GM21737 (cell line): ENCODE measurements at regions not wholly inside any gene's neighbourhood (a gene's known extent, or its start where the extent isn't known, plus 50 kb on each side); places are given as distances from the start of the nearest gene placed in this dataset.

ENCODE experiments used
- ATAC-seq: cut with Tn5 transposase; IDR thresholded peaks from one replicate; pipeline ENCODE4 v1.9.1; 2021; ENCODE audit warnings: mild to moderate bottlenecking, moderate library complexity; ENCODE audit not compliant: unreplicated experiment

GRCh38 chr18:74023220-74023619, 124.4 kb downstream of the FBXO15 start:
- no peak for ATAC-seq

- ATAC-seq: no peak
These were observed 127.8 kb downstream of the FBXO15 start for GRCh38 chr18:74019864-74020263.

GRCh38 chr18:74013955-74014354, 133.7 kb downstream of the FBXO15 start:
- ATAC-seq: no peak

GRCh38 chr18:74012954-74013630, 134.5 kb downstream of the FBXO15 start:
- no peak for ATAC-seq

GRCh38 chr18:74006143-74006542, 141.5 kb downstream of the FBXO15 start:
- no peak for ATAC-seq

GRCh38 chr18:74005320-74006109, 142.1 kb downstream of the FBXO15 start:
- no peak for ATAC-seq

GRCh38 chr18:73992242-73993022, 155.2 kb downstream of the FBXO15 start:
- ATAC-seq: no peak

GRCh38 chr18:73991570-73991969, 156.1 kb downstream of the FBXO15 start:
- ATAC-seq: no peak

- ATAC-seq: no peak
These were observed 157.4 kb downstream of the FBXO15 start for GRCh38 chr18:73990258-73990657.

- no peak for ATAC-seq
These were observed 160.2 kb downstream of the FBXO15 start for GRCh38 chr18:73987247-73987980.

- no peak for ATAC-seq
These were observed 160.9 kb downstream of the FBXO15 start for GRCh38 chr18:73986711-73987110.

GRCh38 chr18:73985855-73986625, 161.6 kb downstream of the FBXO15 start:
- no peak for ATAC-seq

- ATAC-seq: no peak
These were observed 163.7 kb downstream of the FBXO15 start for GRCh38 chr18:73983970-73984369.

- ATAC-seq: no peak
These were observed 164.1 kb downstream of the FBXO15 start for GRCh38 chr18:73983496-73983895.

- ATAC-seq: no peak
These were observed 165.8 kb downstream of the FBXO15 start for GRCh38 chr18:73981796-73982195.

GRCh38 chr18:73980289-73980979, 167.2 kb downstream of the FBXO15 start:
- ATAC-seq: no peak

GRCh38 chr18:73979742-73980141, 167.9 kb downstream of the FBXO15 start:
- ATAC-seq: no peak

GRCh38 chr18:73976433-73976832, 171.2 kb downstream of the FBXO15 start:
- no peak for ATAC-seq

GRCh38 chr18:73975266-73975665, 172.4 kb downstream of the FBXO15 start:
- ATAC-seq: no peak

- no peak for ATAC-seq
These were observed 173.7 kb downstream of the FBXO15 start for GRCh38 chr18:73973972-73974371.
